GM23338 (cell line): ENCODE measurements at regions not wholly inside any gene's neighbourhood (a gene's known extent, or its start where the extent isn't known, plus 50 kb on each side); places are given as distances from the start of the nearest gene placed in this dataset.

Experiments
- ATAC-seq: fragments of 200-7000 bp; cut with Tn5 transposase; 3 replicates; pipeline ENCODE4 v1.9.1; 2020
- DNase-seq: peaks from one replicate; pipeline ENCODE4 v3.0.0-alpha.2; 2015; ENCODE audit warnings: low spot score
- H2AFZ ChIP-seq: fragments of 200-600 bp; sonication (generic); 2 replicates; pipeline ENCODE4 v1.8.0; 2016; ENCODE audit warnings: antibody characterized with exemption, mild to moderate bottlenecking, moderate library complexity
- H3F3A ChIP-seq: fragments of 200-600 bp; sonication (generic); replicated peaks from 2 replicates; pipeline ENCODE4 v1.8.0; 2017; ENCODE audit warnings: antibody characterized with exemption, mixed run types, low read depth
- H3K27ac ChIP-seq: fragments of 200-600 bp; sonication (generic); 2 replicates; pipeline ENCODE4 v1.6.1; 2016; ENCODE audit warnings: low read depth
- H3K27me3 ChIP-seq: fragments of 200-600 bp; sonication (generic); 2 replicates; pipeline ENCODE4 v1.8.0; 2016; ENCODE audit warnings: mild to moderate bottlenecking, mixed run types, moderate library complexity; ENCODE audit not compliant: insufficient read depth
- H3K36me3 ChIP-seq: fragments of 200-600 bp; sonication (generic); 2 replicates; pipeline ENCODE4 v1.8.0; 2016; ENCODE audit warnings: mild to moderate bottlenecking; ENCODE audit not compliant: insufficient read depth
- H3K4me1 ChIP-seq: fragments of 200-600 bp; sonication (generic); 2 replicates; pipeline ENCODE4 v1.8.0; 2016; ENCODE audit warnings: mild to moderate bottlenecking, moderate library complexity; ENCODE audit not compliant: insufficient read depth
- H3K4me2 ChIP-seq: fragments of 200-600 bp; sonication (generic); 2 replicates; pipeline ENCODE4 v1.7.1; 2017; ENCODE audit warnings: mixed run types
- H3K4me3 ChIP-seq: fragments of 200-600 bp; sonication (generic); 2 replicates; pipeline ENCODE4 v1.6.1; 2016; ENCODE audit warnings: mixed run types
- H3K79me2 ChIP-seq: fragments of 200-600 bp; sonication (generic); replicated peaks from 2 replicates; pipeline ENCODE4 v1.8.0; 2017; ENCODE audit warnings: mild to moderate bottlenecking; ENCODE audit not compliant: insufficient read depth
- H3K9me2 ChIP-seq: fragments of 200-600 bp; sonication (generic); 2 replicates; pipeline ENCODE4 v1.8.0; 2017; ENCODE audit not compliant: insufficient read depth
- H4K20me1 ChIP-seq: fragments of 200-600 bp; sonication (generic); replicated peaks from 2 replicates; pipeline ENCODE4 v1.8.0; 2017; ENCODE audit warnings: mild to moderate bottlenecking; ENCODE audit not compliant: insufficient read depth
- H3K27ac Mint-ChIP-seq: 2 replicates; pipeline ENCODE4 v1.8.0; 2020; ENCODE audit warnings: inconsistent platforms, mild to moderate bottlenecking, moderate library complexity, mixed read lengths
- H3K27me3 Mint-ChIP-seq: 3 replicates; pipeline ENCODE4 v1.8.0; 2022; ENCODE audit warnings: low read depth, mild to moderate bottlenecking, moderate library complexity, mixed read lengths, inconsistent platforms; ENCODE audit not compliant: insufficient read depth, poor library complexity
- H3K36me3 Mint-ChIP-seq: 3 replicates; pipeline ENCODE4 v1.8.0; 2021; ENCODE audit warnings: low read depth, mild to moderate bottlenecking, inconsistent platforms, moderate library complexity, mixed read lengths
- H3K4me1 Mint-ChIP-seq: 3 replicates; pipeline ENCODE4 v1.8.0; 2020; ENCODE audit warnings: mild to moderate bottlenecking, inconsistent platforms, mixed read lengths
- H3K4me3 Mint-ChIP-seq: 3 replicates; pipeline ENCODE4 v1.8.0; 2021; ENCODE audit warnings: moderate library complexity, mild to moderate bottlenecking, inconsistent platforms, mixed read lengths
- H3K9me3 Mint-ChIP-seq: 3 replicates; pipeline ENCODE4 v1.8.0; 2020; ENCODE audit warnings: moderate library complexity, mild to moderate bottlenecking, inconsistent platforms, mixed read lengths
- CREB1 ChIP-seq: fragments of 250-450 bp; sonication (Bioruptor Pico); IDR thresholded peaks from 2 replicates; pipeline ENCODE4 v1.5.0; 2020; ENCODE audit warnings: low read depth, mild to moderate bottlenecking, moderate library complexity
- ETS1 ChIP-seq: IDR thresholded peaks from 2 replicates; pipeline ENCODE4 v1.6.1; 2016; ENCODE audit warnings: antibody characterized with exemption
- EZH2 ChIP-seq: fragments of 200-600 bp; sonication (generic); IDR thresholded peaks from one replicate; pipeline ENCODE4 v1.8.0; 2017; ENCODE audit warnings: antibody characterized with exemption, mild to moderate bottlenecking, low read depth; ENCODE audit not compliant: unreplicated experiment
- EZH2phosphoT487 ChIP-seq: fragments of 200-600 bp; sonication (generic); IDR thresholded peaks from one replicate; pipeline ENCODE4 v1.8.1; 2018; ENCODE audit warnings: antibody characterized with exemption; ENCODE audit not compliant: unreplicated experiment
- JUNB ChIP-seq: IDR thresholded peaks from one replicate; pipeline ENCODE4 v1.6.1; 2016; ENCODE audit warnings: antibody characterized with exemption; ENCODE audit not compliant: unreplicated experiment
- NANOG ChIP-seq: IDR thresholded peaks from 2 replicates; pipeline ENCODE4 v1.6.1; 2016; ENCODE audit warnings: antibody characterized with exemption, borderline replicate concordance
- POLR2AphosphoS5 ChIP-seq: IDR thresholded peaks from 2 replicates; pipeline ENCODE4 v1.6.1; 2016; ENCODE audit warnings: antibody characterized with exemption, low read depth
- REST ChIP-seq: IDR thresholded peaks from one replicate; pipeline ENCODE4 v1.6.1; 2018; ENCODE audit warnings: antibody characterized with exemption; ENCODE audit not compliant: unreplicated experiment
- ZNF114 ChIP-seq: fragments of 250-450 bp; sonication (Bioruptor Pico); IDR thresholded peaks from 2 replicates; pipeline ENCODE4 v1.5.0; 2020; ENCODE audit warnings: mild to moderate bottlenecking, moderate library complexity
- ZNF331 ChIP-seq: fragments of 250-450 bp; sonication (Bioruptor Pico); IDR thresholded peaks from 2 replicates; pipeline ENCODE4 v1.5.0; 2020; ENCODE audit warnings: low read depth, mild to moderate bottlenecking, moderate library complexity

GRCh38 chr5:43967165-43967564, 364.2 kb downstream of the NNT start:
- Histone ChIP-seq H4K20me1 (no peaks in the 10 kb centered on the region), H3F3A (no peaks in the 10 kb centered on the region), H3K9me2 (0 out of 2 replicates have a peak, but pooled peaks cover 3% of the 10 kb centered on the region), H3K4me2 (no peak overlapping the region), H2AFZ (no peak overlapping the region), H3K79me2 (no peaks in the 10 kb centered on the region), H3K4me1 (no peaks in the 10 kb centered on the region), H3K27ac (no peak overlapping the region), H3K27me3 (no peaks in the 10 kb centered on the region), H3K4me3 (no peak overlapping the region), H3K36me3 (no peaks in the 10 kb centered on the region)
- no peaks in the 10 kb centered on the region for H3K27me3 Mint-ChIP-seq
- H3K27ac Mint-ChIP-seq: no peak overlapping the region
- ATAC-seq: no peak
- H3K4me3 Mint-ChIP-seq: no peak overlapping the region
- TF ChIP-seq ETS1: no peak
- H3K36me3 Mint-ChIP-seq: no peaks in the 10 kb centered on the region
- no peak for DNase-seq
- H3K9me3 Mint-ChIP-seq: peaks cover 17% of the 10 kb centered on the region; the same call in 1 of the 3 replicates
- H3K4me1 Mint-ChIP-seq: no peaks in the 10 kb centered on the region

- Histone ChIP-seq H3K36me3 (no peaks in the 10 kb centered on the region; the same call in 1 of the 2 replicates), H3K9me2 (peaks cover 9% of the 10 kb centered on the region; the same call in 1 of the 2 replicates), H3K4me1 (no peaks in the 10 kb centered on the region), H3K79me2 (no peaks in the 10 kb centered on the region), H3K4me2 (no peak overlapping the region), H3K4me3 (no peak overlapping the region), H4K20me1 (no peaks in the 10 kb centered on the region), H2AFZ (no peak overlapping the region), H3K27me3 (no peaks in the 10 kb centered on the region), H3F3A (no peaks in the 10 kb centered on the region), H3K27ac (no peak overlapping the region)
- DNase-seq (no peak), ATAC-seq (no peak)
- Mint-ChIP-seq H3K36me3 (no peaks in the 10 kb centered on the region), H3K27me3 (peaks cover 2% of the 10 kb centered on the region), H3K9me3 (peaks cover 33% of the 10 kb centered on the region), H3K27ac (no peak overlapping the region), H3K4me1 (no peaks in the 10 kb centered on the region), H3K4me3 (no peak overlapping the region)
- no peak for TF ChIP-seq CREB1
- no peak for TF ChIP-seq REST
- TF ChIP-seq ZNF331 (CRISPR knock-in tag): no peak
- TF ChIP-seq ZNF114 (CRISPR knock-in tag): no peak
- TF ChIP-seq POLR2AphosphoS5: no peak
- TF ChIP-seq EZH2: no peak
- no peak for TF ChIP-seq EZH2phosphoT487
- TF ChIP-seq NANOG: no peak
- no peak for TF ChIP-seq JUNB
These were observed 356.2 kb downstream of the NNT start for GRCh38 chr5:43959144-43959543.
